ENCODE measurements at regions not wholly inside any gene's neighbourhood (a gene's known extent, or its start where the extent isn't known, plus 50 kb on each side); places are given as distances from the start of the nearest gene placed in this dataset.

DNA sequence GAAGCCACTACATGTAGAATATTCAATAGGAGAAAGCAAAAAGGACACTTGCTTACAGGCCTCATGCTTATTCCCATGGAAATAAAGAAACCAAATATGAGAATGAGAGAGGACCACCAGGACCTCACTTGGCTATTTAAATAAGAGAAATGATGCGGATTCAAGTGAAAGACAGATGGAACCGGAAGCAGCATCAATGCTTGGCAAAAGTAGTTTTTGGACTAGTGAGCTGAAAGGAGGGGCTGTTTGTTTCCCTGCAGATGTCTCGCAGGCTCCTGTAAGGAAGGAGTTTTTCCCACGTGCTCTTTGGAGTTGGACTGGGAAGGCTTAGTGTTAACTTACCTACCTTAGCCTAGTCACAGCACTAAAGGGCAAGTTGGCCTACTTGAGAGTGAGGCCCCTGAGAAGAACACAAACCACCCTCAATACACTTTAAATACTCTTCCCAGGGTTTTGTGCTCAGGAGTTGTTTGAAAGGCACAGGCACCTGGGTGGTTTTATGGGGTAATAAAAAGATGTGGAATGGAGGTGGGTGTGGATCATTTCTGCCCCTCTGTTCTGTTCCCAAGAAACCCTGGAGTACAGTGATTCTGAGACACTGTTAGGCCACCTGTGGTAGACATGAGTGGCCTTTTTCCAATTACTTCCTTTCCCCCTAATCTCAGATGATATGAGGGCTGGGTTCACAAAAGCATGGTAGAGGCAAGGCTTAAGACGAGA lies 113.3 kb upstream of the C1GALT1C1 start:
- DNase-seq (ENCODE audit: low spot score): no peak
- no peak for TF ChIP-seq EZH2 (IDR thresholded peaks at IDR 0.05; ENCODE audit: borderline replicate concordance, low read depth, low read length, poor library complexity, severe bottlenecking)
- TF ChIP-seq, protein P1, sequence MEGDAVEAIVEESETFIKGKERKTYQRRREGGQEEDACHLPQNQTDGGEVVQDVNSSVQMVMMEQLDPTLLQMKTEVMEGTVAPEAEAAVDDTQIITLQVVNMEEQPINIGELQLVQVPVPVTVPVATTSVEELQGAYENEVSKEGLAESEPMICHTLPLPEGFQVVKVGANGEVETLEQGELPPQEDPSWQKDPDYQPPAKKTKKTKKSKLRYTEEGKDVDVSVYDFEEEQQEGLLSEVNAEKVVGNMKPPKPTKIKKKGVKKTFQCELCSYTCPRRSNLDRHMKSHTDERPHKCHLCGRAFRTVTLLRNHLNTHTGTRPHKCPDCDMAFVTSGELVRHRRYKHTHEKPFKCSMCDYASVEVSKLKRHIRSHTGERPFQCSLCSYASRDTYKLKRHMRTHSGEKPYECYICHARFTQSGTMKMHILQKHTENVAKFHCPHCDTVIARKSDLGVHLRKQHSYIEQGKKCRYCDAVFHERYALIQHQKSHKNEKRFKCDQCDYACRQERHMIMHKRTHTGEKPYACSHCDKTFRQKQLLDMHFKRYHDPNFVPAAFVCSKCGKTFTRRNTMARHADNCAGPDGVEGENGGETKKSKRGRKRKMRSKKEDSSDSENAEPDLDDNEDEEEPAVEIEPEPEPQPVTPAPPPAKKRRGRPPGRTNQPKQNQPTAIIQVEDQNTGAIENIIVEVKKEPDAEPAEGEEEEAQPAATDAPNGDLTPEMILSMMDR (conservative IDR thresholded peaks at IDR 0.05; ENCODE audit: low read depth, low read length): no peak
- intact Hi-C loops (cut with micrococcal nuclease; ENCODE audit: unreplicated experiment): no loop called here
- H3K9me3 ChIP-seq (ENCODE audit: low read depth, low read length, poor library complexity, severe bottlenecking): no peaks in the 10 kb centered on the region
- no peaks in the 10 kb centered on the region for H3K27me3 ChIP-seq (replicated peaks; ENCODE audit: insufficient read depth, low read depth, low read length, poor library complexity)
- H3K27ac ChIP-seq (ENCODE audit: low read depth, low read length, poor library complexity, severe bottlenecking): no peak overlapping the region
- ChIA-PET POLR2A (ENCODE audit: low non-redundant PET) (no interaction called here), CTCF (no interaction called here)
- no peaks in the 10 kb centered on the region for H3K36me3 ChIP-seq (ENCODE audit: insufficient read depth, low read length, poor library complexity, severe bottlenecking)
- BruUV-seq (replicated peaks): no TSS peak
- H3K4me1 ChIP-seq (ENCODE audit: insufficient read depth, low read length, poor library complexity, severe bottlenecking): no peaks in the 10 kb centered on the region
- H3K4me3 ChIP-seq (ENCODE audit: low read depth, low read length, poor library complexity, severe bottlenecking): no peak overlapping the region

GRCh38 chrX:120741452-120741851 lies 111.6 kb upstream of the C1GALT1C1 start:
- no peaks in the 10 kb centered on the region for H3K27me3 ChIP-seq (replicated peaks; ENCODE audit: insufficient read depth, low read depth, low read length, poor library complexity)
- no TSS peak for BruUV-seq (replicated peaks)
- ChIA-PET CTCF (no interaction called here), POLR2A (ENCODE audit: low non-redundant PET) (no interaction called here)
- H3K4me3 ChIP-seq (ENCODE audit: low read depth, low read length, poor library complexity, severe bottlenecking): no peak overlapping the region
- no peaks in the 10 kb centered on the region for H3K36me3 ChIP-seq (ENCODE audit: insufficient read depth, low read length, poor library complexity, severe bottlenecking)
- TF ChIP-seq, protein P1 (conservative IDR thresholded peaks at IDR 0.05; ENCODE audit: low read depth, low read length): no peak
- no peak for TF ChIP-seq EZH2 (IDR thresholded peaks at IDR 0.05; ENCODE audit: borderline replicate concordance, low read depth, low read length, poor library complexity, severe bottlenecking)
- no peak for DNase-seq (ENCODE audit: low spot score)
- no peaks in the 10 kb centered on the region for H3K9me3 ChIP-seq (ENCODE audit: low read depth, low read length, poor library complexity, severe bottlenecking)
- intact Hi-C loops (cut with micrococcal nuclease; ENCODE audit: unreplicated experiment): no loop called here
- no peak overlapping the region for H3K27ac ChIP-seq (ENCODE audit: low read depth, low read length, poor library complexity, severe bottlenecking)
- no peaks in the 10 kb centered on the region for H3K4me1 ChIP-seq (ENCODE audit: insufficient read depth, low read length, poor library complexity, severe bottlenecking)

DNA sequence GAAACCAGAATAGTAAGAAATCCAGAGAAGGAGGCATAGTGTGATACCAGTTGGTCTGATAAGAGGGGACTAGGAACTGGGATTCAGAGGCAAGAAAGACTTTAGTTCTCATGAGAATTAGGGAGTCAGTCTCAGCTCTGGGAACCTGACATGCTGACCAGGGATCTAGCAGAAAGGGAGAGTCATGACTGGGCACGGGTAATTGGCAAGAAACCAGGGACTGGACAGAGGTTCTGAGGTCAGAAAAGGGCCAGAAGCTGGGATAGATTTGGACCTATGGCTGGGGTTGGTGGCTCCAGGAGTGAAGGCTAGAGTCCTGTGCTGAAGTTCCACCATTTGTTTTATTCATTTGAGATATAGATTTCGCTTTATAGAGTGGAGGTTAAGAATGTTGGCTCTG lies 110.2 kb upstream of the C1GALT1C1 start:
- ChIA-PET POLR2A (ENCODE audit: low non-redundant PET) (no interaction called here), CTCF (no interaction called here)
- intact Hi-C loops (cut with micrococcal nuclease; ENCODE audit: unreplicated experiment): no loop called here
- H3K4me1 ChIP-seq (ENCODE audit: insufficient read depth, low read length, poor library complexity, severe bottlenecking): no peaks in the 10 kb centered on the region
- H3K27ac ChIP-seq (ENCODE audit: low read depth, low read length, poor library complexity, severe bottlenecking): no peak overlapping the region
- no peaks in the 10 kb centered on the region for H3K9me3 ChIP-seq (ENCODE audit: low read depth, low read length, poor library complexity, severe bottlenecking)
- no peaks in the 10 kb centered on the region for H3K27me3 ChIP-seq (replicated peaks; ENCODE audit: insufficient read depth, low read depth, low read length, poor library complexity)
- H3K36me3 ChIP-seq (ENCODE audit: insufficient read depth, low read length, poor library complexity, severe bottlenecking): no peaks in the 10 kb centered on the region
- no peak overlapping the region for H3K4me3 ChIP-seq (ENCODE audit: low read depth, low read length, poor library complexity, severe bottlenecking)
- TF ChIP-seq EZH2 (IDR thresholded peaks at IDR 0.05; ENCODE audit: borderline replicate concordance, low read depth, low read length, poor library complexity, severe bottlenecking): no peak
- TF ChIP-seq, protein P1 (conservative IDR thresholded peaks at IDR 0.05; ENCODE audit: low read depth, low read length): no peak
- DNase-seq (ENCODE audit: low spot score): no peak
- no TSS peak for BruUV-seq (replicated peaks)

Measured in A673 (cell line).